ENCODE measurements at regions not wholly inside any gene's neighbourhood (a gene's known extent, or its start where the extent isn't known, plus 50 kb on each side); places are given as distances from the start of the nearest gene placed in this dataset.
"Not testable (repeated sequence)": the region's sequence is repeated elsewhere in the genome, so short reads cannot be mapped to it uniquely, and the experiment has no call there.

DNA sequence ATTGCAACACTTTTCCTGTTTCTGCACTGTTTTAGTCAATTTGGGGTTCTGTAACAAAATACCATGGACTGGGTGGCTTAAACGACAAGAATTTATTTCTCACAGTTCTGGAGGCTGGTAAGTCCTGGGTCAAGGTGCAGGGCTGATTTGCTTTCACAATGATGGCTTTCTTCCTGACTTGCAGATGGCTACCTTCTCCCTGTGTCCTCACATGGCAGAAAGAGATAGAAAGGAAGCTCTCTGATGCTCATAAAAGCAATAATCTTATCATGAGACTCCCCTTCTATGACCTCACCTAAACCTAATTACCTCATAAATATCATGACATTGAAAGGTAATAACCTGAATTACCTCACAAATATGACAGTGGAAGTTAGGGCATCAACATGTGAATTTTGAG, 511.5 kb upstream of the CITED2 start:
- DNase-seq = no peak

DNA sequence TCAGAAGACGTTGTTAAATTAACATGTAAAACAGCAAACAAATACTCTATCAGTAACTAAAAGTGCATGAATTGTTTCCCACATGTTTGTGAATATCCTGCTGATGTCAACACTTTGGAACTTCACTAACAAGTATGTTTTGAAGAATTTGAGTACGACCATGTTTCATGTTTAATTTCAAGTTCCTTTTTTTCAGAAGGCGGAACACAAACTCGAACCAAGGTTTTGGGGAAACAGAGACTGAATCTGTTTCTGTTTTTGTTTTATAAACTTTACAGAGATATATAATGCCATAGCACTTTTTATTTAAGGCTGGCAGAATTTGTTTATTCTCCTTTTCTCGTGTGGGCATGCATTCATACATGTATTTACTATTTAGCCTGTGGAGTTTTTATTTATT, 509.3 kb upstream of the CITED2 start:
- DNase-seq = no peak

DNA sequence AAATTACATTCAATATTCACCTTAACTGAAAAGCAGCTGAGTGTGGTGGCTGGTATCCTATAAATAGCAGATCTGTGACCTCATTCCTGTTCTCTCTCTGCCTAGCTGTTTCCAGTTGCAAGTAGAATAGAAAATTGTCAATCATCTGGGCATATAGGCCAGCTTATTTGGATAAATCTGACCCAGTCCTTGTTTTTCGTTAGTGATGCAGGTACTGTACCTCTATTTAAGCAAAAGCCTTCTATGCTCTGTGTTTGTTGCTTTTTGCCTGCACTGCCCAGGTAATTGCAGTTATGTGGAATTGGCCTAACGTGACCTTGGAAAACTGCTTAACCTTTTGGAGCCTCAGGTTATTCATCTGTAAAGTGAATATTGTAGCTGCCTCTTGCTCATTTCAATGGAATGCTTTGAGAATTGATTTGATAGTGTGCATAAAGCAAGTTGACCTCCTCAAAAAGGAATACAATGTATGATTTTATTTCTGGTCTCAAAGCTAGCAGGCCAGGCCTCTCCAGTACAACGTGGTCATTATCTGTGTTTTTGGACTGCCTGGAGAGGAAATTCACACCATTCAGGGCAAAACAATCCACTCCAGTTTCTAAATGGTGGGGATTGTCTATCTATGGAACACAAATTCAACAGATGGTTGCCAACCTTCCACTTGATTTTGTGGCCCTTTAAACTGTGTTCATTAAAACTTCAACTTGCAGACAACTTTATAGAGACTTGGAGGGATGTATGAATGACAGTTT, 508.7 kb upstream of the CITED2 start:
- DNase-seq = no peak

DNA sequence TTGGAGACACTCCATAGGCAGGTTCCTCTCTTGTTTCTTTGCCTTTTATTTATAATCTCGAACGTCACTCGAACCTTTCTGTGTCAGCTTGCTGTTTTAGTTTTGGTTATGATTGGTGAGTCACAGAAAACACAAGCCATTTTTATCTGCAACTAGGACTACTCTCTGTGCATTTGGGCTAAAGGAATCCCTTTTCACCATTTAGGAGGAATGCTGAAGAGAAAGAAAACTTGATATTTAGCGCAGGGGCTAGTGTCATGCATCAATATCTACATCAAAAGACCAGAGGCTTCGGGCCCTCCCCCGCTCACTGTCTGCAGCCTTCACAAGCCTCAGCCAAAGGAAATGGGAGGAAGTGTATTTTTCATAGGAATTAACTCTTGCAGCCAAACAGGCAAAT, 507.8 kb upstream of the CITED2 start:
- no peak for DNase-seq

DNA sequence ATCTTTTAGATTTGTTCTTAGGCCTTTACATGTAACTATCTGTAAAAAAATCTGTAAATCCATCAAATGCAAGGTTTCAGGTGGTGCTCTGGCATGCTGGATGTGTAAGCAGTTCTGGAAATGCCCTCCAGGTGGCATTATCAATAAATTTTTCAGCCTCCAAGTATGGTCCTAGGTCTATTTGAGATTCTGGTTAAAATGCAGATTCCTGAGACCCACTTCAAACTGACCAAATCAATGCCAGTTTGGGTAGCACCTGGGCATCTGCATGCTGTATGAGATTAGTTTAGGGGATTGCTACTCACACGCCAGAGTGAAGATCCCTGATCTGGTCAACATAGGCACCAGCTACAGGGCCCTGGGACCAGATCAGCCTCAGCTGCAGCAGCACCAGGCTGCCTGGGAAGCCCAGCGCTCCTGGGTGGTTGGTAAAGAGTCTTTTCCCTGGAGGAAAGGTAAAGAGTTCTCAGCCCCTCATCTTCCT, 507.3 kb upstream of the CITED2 start:
- DNase-seq = no peak

DNA sequence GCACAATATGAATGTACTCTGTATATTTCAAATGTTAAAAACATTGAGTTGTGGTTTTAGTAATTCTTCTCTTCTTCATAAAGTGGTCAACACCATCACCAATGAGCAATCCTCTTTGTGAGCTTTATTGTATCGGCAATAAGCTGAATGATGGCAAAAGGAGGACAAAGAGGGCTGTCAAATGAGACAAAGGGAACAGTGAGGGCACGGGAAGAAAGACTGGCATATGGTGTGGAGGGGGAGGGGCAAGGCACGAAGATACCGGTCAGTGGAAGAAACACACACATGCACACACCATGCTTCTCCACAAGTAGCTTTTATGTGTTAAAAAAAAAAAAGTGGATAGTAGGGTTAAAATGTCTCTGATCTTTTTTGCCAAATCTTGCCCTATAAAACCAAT, 506.8 kb upstream of the CITED2 start:
- DNase-seq = no peak

DNA sequence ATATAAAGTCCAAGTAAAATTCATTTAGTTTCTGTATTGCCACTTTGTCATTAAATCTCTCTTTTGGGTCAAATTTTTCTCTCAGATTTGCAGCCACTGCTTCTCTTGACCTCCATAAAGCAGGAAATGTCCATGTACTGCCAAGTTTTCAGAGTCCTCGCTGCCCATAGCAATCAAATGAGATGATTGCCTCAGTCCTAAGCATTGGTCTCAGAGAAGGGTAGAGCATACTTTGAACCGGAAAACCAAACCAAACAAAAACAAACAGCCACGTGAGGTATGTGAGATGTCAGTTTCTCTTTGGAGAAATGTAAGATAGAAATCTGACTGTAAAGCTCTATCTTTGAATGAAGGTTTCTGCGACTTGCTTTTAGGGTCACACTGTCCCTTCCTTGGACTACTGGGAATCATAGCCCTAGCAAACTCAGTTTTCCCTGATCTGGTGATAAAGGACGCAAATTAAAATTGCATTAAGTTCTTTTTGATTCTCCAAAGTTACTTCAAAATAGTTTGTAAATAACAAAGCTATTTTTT, 505.4 kb upstream of the CITED2 start:
- no peak for DNase-seq

DNA sequence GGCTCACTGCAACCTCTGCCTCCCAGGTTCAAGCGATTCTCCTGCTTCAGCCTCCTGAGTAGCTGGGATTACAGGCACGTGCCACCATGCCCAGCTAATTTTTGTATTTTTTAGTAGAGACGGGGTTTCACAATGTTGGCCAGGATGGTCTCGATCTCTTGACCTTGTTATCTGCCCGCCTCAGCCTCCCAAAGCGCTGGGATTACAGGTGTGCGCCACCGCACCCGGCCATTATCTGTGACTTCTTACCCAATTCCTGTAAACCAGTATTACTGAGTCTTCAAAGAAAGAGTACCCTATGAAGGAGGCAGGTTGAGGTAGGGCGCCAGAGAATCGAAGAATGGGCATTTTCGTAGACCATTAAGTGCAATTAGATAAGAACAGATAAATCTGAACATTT, 504.8 kb upstream of the CITED2 start:
- not testable (repeated sequence) for DNase-seq

DNA sequence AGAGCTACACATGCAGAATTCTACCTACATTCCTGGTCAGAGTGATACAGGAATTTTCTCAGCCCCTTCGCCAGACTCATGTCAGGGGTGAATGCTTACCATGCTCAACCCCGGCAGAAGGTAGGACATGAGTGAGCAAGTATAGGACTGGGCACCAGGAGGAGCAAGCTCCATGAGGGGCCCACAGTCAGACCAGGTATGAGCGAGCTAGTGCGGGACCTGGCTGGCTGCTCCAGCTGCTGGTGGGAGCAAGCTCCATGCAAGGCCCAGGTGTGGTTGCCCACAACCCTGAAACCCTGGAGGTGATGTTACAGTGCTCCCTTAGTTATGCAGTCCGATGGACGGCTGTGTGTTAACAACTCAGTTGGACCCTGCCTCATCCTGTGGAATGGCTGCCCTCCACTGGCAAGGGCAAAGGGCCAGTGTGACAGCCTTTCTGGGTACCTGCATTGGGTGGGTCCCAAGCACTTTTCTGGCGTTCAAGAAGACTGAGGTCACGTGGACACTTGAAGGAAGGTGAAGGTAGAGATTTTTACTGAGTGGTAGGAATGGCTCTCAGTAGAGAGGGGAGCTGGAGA, 503.5 kb upstream of the CITED2 start:
- no peak for DNase-seq

DNA sequence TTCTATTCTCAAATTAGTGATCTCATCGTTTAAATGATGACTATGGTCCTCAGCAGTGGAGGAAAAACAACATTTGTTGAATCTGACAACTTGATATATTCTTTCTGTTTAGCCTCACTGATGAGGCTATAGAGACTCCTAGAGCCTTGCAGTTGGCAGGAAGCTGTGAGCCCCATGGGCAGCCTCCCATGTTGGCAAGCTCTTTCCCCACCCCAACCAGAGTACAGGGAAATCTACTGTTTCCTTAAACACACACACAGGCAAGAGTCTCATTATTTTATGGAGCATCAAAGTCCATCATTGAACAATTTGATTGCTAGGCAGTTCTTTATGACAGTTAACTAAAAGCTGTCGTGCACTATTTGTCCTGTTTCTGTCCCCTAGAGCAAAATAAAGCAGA, 498.2 kb upstream of the CITED2 start:
- DNase-seq = no peak

DNA sequence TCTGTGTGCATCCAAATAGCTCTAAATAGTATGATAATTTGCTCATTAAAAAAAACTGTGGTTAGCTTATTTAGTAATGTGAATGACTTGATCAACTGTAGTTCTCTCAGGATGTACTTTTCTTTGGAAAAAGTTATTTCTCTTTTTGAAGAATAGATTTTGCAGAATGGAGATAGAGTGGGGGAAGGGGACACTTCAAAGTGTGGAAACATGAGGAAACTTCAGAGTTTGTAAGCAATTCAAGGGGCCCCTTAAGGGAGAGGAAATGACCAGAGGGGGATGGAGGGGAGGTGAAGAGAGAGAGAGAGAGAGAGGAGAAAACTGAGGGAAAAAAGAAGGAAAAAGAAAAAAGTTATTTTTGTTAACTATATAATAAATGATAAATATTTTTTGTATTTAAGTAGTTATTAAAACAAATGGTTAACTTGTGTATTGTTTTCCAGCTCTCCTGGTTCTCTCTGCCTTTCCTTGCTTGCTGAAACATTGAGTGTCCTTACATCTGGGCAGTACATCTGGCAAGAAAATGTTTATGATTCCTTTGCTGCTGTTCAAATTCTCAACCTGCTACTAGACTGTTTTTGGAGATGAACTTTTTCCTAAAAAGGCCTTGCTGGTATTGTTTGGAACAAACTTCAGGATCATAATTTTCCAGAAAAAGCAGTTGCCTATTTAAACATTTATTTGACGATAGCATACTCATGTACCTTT, 497.5 kb upstream of the CITED2 start:
- DNase-seq = no peak

DNA sequence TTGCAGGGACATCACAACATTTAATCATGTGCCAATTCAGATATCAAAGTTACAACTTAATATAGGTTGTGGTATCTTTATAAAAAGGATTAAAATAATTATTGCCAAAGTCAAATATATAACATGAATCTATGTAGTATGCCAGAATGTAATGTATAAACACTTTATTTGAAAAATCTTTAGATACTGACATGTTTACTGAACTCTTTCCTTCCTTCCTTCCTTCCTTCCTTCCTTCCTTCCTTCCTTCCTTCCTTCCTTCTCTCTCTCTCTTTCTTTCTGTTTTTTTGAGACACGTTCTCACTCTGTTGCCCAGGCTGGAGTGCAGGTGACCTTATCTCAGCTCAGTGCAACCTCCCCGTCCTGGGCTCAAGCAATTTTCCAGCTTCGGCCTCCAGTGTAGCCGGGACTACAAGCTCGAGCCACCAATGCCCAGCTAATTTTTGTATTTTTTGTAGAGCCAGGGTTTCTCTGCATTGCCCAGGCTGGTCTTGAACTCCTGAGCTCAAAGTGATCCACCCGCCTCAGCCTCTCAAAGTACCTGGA, 496.8 kb upstream of the CITED2 start:
- no peak for DNase-seq

DNA sequence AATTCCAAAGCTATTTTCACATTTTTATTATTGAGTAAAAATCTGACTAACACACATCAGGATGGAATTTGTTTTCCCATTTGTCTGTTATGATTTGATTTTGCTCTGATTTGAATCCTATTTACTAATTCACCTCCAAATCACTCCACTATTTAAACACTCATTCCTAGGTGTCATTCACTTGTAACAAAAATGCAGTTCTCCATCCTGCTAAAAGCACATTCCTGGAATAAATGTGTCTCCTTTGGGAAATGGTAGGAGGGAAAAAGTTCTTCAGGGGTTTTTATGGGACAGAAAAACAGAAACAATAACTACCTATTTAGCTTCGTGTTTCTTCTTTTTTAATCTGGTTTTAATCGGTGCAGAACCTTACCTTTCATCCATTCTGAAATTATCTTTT, 494.1 kb upstream of the CITED2 start:
- DNase-seq = no peak

DNA sequence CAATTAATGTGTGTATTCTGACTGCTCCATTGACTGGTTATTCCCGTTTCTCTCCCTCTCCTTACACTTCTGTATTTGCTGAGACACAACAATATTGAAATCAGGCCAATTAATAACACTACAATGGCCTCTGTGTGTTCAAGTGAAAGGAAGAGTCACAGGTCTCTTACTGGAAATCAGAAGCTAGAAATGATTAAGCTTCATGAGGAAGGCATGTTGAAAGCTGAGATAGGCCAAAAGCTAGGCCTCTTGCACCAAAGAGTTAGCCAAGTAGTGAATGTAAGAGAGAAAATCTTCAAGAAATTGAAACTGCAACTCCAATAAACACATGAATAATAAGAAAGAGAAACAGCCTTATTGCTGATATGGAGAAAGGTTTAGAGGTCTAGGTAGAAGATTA, 489.5 kb upstream of the CITED2 start:
- no peak for DNase-seq

DNA sequence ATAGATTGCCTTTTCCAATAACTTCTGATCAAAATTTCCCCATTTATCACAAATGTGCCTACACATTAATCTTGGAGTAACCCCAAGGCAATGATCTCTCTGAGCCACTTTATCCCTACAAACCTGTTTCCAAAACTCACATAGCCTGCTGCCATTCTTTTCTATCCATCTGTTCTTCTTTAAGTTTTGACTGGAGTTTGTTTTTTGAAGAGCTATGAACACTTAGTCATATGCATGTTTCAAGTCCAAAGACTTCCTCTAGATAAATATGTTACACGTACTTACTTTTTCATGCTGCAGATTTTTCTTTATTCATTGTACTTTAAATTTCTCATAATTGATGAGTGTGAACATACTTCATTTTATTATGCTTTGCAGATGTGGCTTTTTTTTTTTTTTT, 488.9 kb upstream of the CITED2 start:
- DNase-seq = no peak

DNA sequence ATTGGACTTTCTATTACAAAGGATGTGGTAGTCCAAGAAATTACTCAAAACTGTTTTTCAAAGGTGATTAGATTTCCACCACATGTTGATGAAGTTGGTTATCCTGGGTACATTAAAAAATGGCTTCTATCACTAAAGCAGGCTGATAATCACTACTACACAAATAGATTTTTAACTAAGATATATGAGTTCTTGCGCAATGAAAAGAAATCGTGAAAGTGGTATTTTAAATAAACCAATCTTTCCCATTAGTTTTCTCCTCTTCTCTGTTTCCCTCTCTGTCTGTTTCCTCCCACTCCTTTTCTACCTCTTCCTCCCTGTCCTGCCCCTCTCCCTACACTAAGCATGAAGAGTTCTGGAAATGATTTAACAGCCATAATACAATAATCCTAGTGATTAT, 487.9 kb upstream of the CITED2 start:
- DNase-seq = no peak

DNA sequence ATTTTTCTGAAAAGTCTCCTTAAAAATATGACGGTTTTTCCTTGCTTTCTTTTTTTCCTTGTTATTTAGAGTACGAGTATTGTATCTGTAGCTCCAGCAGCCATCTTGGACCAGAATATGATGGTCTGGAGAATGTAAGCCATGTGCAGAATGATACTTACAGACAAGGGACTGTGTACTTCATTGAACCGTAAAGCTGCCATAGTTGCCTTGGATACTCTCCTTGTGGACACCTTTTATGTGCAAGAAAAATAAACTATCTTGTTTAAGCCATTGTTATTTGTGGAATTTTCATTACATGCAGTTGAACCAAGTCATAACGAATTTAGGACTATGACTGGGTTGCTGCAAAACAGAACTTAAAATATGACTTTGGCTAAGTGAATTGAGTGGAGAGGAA, 485.8 kb upstream of the CITED2 start:
- DNase-seq = no peak

DNA sequence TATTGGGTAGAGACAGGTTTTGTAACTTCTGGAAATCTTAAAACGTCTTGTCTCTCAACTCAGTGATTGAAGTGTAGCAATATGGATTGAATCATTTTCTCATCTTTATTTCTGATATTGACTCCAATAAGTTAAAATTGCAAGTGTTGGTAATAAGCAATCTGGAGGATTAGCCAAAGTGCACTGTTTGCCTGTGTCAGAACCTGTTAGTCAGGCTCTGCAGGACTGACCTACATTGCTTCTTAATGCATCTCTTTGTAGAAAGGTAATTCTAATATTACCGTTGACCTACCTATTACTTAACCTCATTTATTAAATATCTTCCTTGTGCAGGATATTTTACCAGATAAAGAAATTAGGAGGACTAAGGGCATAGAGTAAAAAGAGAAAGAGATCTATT, 484.0 kb upstream of the CITED2 start:
- DNase-seq = no peak

DNA sequence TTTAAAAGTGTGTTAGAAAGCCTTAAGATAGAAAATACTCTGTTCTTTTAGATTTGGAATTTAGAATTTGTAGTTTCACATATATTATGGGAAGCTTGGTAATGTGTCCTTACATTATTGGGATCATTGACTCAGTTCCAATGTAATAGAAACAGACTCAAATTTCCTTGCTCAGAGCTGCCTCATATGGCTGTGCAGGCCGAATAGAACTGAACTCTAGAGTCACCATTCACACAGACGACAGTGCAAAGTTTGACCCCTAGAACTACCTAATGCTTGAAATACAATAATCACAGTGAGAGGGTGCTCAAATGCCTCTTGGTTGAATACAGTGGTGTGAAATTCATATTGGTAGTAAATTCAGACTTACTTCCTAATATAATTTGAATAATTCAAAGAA, 482.7 kb upstream of the CITED2 start:
- DNase-seq = no peak

DNA sequence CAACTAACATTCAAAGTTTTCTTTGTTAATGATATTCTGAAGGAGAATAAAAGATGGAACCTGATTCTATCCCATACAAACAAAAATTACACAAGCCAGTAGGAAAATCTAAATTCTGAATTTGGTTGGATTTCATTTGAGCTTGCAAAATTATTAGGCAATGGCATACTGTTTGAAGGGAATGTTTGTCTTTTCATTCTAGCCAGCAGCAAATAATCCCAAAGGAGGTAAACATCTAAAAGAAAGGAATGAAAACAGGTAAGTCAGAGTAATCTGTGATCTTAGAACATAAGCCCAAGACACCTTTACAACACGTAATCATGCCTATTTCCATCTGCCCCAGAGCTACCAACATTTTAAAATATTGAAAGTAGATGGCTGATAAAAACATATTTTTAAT, 482.1 kb upstream of the CITED2 start:
- DNase-seq = no peak

DNA sequence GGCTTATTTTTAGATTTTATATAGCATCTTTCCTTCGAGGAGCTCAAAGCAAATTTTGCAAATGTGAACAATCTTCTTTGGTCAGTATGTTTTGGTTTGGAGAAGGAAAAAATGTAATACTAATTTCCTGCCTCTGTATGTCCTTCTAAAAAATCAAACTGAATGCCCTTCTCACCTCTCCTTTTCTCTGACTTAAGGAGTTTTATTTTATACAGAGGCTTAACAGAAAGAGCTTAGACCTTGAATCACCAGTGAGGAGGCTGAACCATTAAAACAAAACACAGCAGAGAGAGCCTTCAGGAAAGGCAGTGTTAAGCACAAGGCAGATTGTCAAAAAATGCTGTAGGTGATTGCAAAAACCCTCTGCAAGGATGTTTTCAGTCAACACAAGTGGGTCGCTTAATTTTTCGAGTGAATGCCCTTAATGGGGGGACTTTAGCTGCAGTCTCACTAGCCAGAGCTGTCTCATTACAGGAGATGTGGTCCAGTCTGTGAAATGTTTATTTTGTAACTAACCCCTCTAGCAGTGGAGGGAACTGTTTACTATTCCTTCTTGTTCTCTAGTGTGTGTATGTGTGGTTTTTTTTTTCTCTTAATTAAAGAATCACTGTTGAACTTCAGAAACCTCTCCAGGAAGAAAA, 481.3 kb upstream of the CITED2 start:
- DNase-seq = no peak

DNA sequence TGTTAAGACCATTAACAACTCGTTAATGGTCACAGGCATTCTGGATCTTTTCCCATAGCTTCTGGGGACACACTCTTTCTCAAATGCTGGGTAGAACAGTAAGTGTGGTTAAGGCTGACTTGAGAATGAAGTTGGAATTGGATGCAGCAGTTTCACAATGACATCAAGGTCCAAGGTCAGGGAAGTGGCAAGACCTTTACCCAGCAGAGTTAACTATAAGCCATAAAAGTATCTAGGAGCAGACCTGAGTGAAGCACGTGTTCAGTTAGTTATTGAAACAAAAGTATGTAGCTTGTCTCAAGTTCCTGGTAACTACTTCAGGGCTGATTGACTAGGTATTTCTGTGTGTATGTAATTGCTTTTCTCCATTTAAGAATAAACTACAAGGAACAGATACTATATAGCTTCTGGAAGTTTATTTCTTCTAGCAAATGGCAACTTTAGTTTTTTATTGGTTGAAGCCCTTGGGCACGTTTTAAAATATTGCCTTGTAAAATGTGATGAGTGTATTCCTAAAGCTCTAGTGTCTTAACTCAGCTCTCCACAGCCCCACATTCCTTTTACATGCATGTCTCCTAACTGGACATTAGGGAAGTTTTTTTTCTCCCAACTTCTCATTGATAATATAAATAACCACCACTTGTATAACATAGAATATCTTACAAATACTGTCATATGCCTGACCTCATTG, 479.0 kb upstream of the CITED2 start:
- DNase-seq = no peak
